EH (cell line): ENCODE measurements at regions not wholly inside any gene's neighbourhood (a gene's known extent, or its start where the extent isn't known, plus 50 kb on each side); places are given as distances from the start of the nearest gene placed in this dataset.
"Not testable (repeated sequence)": the region's sequence is repeated elsewhere in the genome, so short reads cannot be mapped to it uniquely, and the experiment has no call there.

ENCODE experiments used
- DNase-seq: peaks from one replicate; pipeline ENCODE4 v3.0.0-alpha.2; 2015; ENCODE audit warnings: low read depth

GRCh38 chr5:117143406-117143805 lies 568.8 kb upstream of the SEMA6A start:
- no peak for DNase-seq

GRCh38 chr5:117138523-117138922 lies 563.9 kb upstream of the SEMA6A start:
- no peak for DNase-seq

- no peak for DNase-seq
Observed at GRCh38 chr5:117135851-117136250, 561.2 kb upstream of the SEMA6A start.

GRCh38 chr5:117133198-117133597 lies 558.6 kb upstream of the SEMA6A start:
- DNase-seq, result no peak

GRCh38 chr5:117131876-117132275 lies 557.3 kb upstream of the SEMA6A start:
- DNase-seq, result no peak

GRCh38 chr5:117131048-117131679 lies 556.5 kb upstream of the SEMA6A start:
- no peak for DNase-seq

GRCh38 chr5:117118499-117118898 lies 543.9 kb upstream of the SEMA6A start:
- no peak for DNase-seq

GRCh38 chr5:117117314-117117713 lies 542.7 kb upstream of the SEMA6A start:
- DNase-seq, result not testable (repeated sequence)

GRCh38 chr5:117110548-117110947 lies 535.9 kb upstream of the SEMA6A start:
- DNase-seq, result no peak

- no peak for DNase-seq
Observed at GRCh38 chr5:117107859-117108258, 533.2 kb upstream of the SEMA6A start.

GRCh38 chr5:117103703-117104102 lies 529.1 kb upstream of the SEMA6A start:
- no peak for DNase-seq

GRCh38 chr5:117102591-117102990 lies 528.0 kb upstream of the SEMA6A start:
- DNase-seq, result no peak

- no peak for DNase-seq
Observed at GRCh38 chr5:117100176-117100575, 525.6 kb upstream of the SEMA6A start.

- no peak for DNase-seq
Observed at GRCh38 chr5:117098094-117098493, 523.5 kb upstream of the SEMA6A start.

- no peak for DNase-seq
Observed at GRCh38 chr5:117095346-117096332, 521.0 kb upstream of the SEMA6A start.

- DNase-seq, result no peak
Observed at GRCh38 chr5:117094114-117094815, 519.6 kb upstream of the SEMA6A start.

- DNase-seq, result no peak
Observed at GRCh38 chr5:117093653-117094052, 519.0 kb upstream of the SEMA6A start.

GRCh38 chr5:117089001-117089400 lies 514.4 kb upstream of the SEMA6A start:
- no peak for DNase-seq

GRCh38 chr5:117088176-117088575 lies 513.6 kb upstream of the SEMA6A start:
- no peak for DNase-seq

- DNase-seq, result no peak
Observed at GRCh38 chr5:117084067-117084466, 509.4 kb upstream of the SEMA6A start.

- no peak for DNase-seq
Observed at GRCh38 chr5:117082977-117083376, 508.4 kb upstream of the SEMA6A start.

GRCh38 chr5:117077142-117077541 lies 502.5 kb upstream of the SEMA6A start:
- no peak for DNase-seq

- DNase-seq, result no peak
Observed at GRCh38 chr5:117072439-117072838, 497.8 kb upstream of the SEMA6A start.
